DMS 273 treated with DMSO at 0.1 percent for 48 hours (cell line): ENCODE measurements at regions not wholly inside any gene's neighbourhood (a gene's known extent, or its start where the extent isn't known, plus 50 kb on each side); places are given as distances from the start of the nearest gene placed in this dataset.
"Not testable (repeated sequence)": the region's sequence is repeated elsewhere in the genome, so short reads cannot be mapped to it uniquely, and the experiment has no call there.

Experiments used
- DNase-seq: peaks from one replicate; lab custom pipeline; 2025; lab: John Stamatoyannopoulos, UW

GRCh38 chr14:44873536-44873935, 88.2 kb downstream of the KLHL28 start:
- no peak for DNase-seq

- DNase-seq, result no peak
These were observed 95.0 kb downstream of the KLHL28 start for GRCh38 chr14:44866770-44867169.

- DNase-seq, result no peak
These were observed 95.4 kb downstream of the KLHL28 start for GRCh38 chr14:44866322-44866721.

- no peak for DNase-seq
These were observed 98.5 kb downstream of the KLHL28 start for GRCh38 chr14:44863271-44863670.

GRCh38 chr14:44854114-44854513, 107.6 kb downstream of the KLHL28 start:
- DNase-seq, result no peak

- no peak for DNase-seq
These were observed 114.0 kb downstream of the KLHL28 start for GRCh38 chr14:44847526-44848309.

GRCh38 chr14:44846232-44846824, 115.4 kb downstream of the KLHL28 start:
- no peak for DNase-seq

GRCh38 chr14:44835928-44836327, 125.8 kb downstream of the KLHL28 start:
- DNase-seq, result not testable (repeated sequence)

- no peak for DNase-seq
These were observed 128.2 kb downstream of the KLHL28 start for GRCh38 chr14:44833376-44834060.

GRCh38 chr14:44830371-44830770, 131.4 kb downstream of the KLHL28 start:
- DNase-seq, result no peak

GRCh38 chr14:44829021-44829420, 132.7 kb downstream of the KLHL28 start:
- DNase-seq, result no peak

- DNase-seq, result no peak
These were observed 133.7 kb downstream of the KLHL28 start for GRCh38 chr14:44828023-44828422.

- DNase-seq, result no peak
These were observed 141.3 kb downstream of the KLHL28 start for GRCh38 chr14:44820230-44820964.

GRCh38 chr14:44814196-44814595, 147.6 kb downstream of the KLHL28 start:
- DNase-seq, result no peak

- no peak for DNase-seq
These were observed 149.1 kb downstream of the KLHL28 start for GRCh38 chr14:44812672-44813071.

- DNase-seq, result no peak
These were observed 157.4 kb downstream of the KLHL28 start for GRCh38 chr14:44804391-44804790.

GRCh38 chr14:44803239-44803905, 158.4 kb downstream of the KLHL28 start:
- peak; percentile 7 for DNase-seq

GRCh38 chr14:44798386-44799242, 163.1 kb downstream of the KLHL28 start:
- no peak for DNase-seq

- no peak for DNase-seq
These were observed 166.0 kb downstream of the KLHL28 start for GRCh38 chr14:44795725-44796124.

GRCh38 chr14:44791730-44792129, 170.0 kb downstream of the KLHL28 start:
- no peak for DNase-seq

- DNase-seq, result no peak
These were observed 173.1 kb downstream of the KLHL28 start for GRCh38 chr14:44788612-44789011.
